Testis (tissue), 2 donors: ENCODE measurements at regions not wholly inside any gene's neighbourhood (a gene's known extent, or its start where the extent isn't known, plus 50 kb on each side); places are given as distances from the start of the nearest gene placed in this dataset.

Experiments used
- DNase-seq: peaks from one replicate; pipeline ENCODE4 v3.0.0-alpha.2; 2019
- H3K27ac ChIP-seq, 2 donors: fragments of 200-600 bp; sonication (generic); one replicate each; pipeline ENCODE4 v1.5.1; 2019
- H3K27me3 ChIP-seq: fragments of 200-600 bp; sonication (generic); one replicate; pipeline ENCODE4 v1.5.1; 2019
- H3K36me3 ChIP-seq: fragments of 200-600 bp; sonication (generic); one replicate; pipeline ENCODE4 v1.5.1; 2017; ENCODE audit warnings: low read depth; ENCODE audit errors: missing control alignments
- H3K4me1 ChIP-seq: fragments of 200-600 bp; sonication (generic); one replicate; pipeline ENCODE4 v1.5.1; 2019
- H3K4me3 ChIP-seq, 2 donors: fragments of 200-600 bp; sonication (generic); one replicate each; pipeline ENCODE4 v1.5.1; 2017 to 2019
- H3K9me3 ChIP-seq: fragments of 200-600 bp; sonication (generic); one replicate; pipeline ENCODE4 v1.5.1; 2017
- POLR2A ChIP-seq: fragments of 450-650 bp; IDR thresholded peaks from one replicate; pipeline ENCODE4 v1.6.1; 2017; ENCODE audit warnings: antibody characterized with exemption, mild to moderate bottlenecking, moderate library complexity
- WGBS, 2 donors: methylation state at CpG; one replicate each; pipeline ENCODE4 v1.1.5; 2018; 5-methylcytosine and 5-hydroxymethylcytosine counted together
- intact Hi-C: fragments of 100-400 bp; cut with DNase I; formaldehyde crosslinking; loops from one replicate; pipeline ENCODE4 v1.15.1; 2023; ENCODE audit warnings: low total_unique reads
- TF ChIP-seq, protein P1 (sequence below), 3 experiments: fragments of 450-650 bp in 2 of 3; fragments of 200-600 bp in 1 of 3; sonication (generic) in 1 of 3; IDR thresholded peaks; one replicate each; pipeline ENCODE4 v1.5.1; 2016 to 2019; ENCODE audit warnings: antibody characterized with exemption in 3 of 3, mild to moderate bottlenecking in 2 of 3, moderate library complexity in 1 of 3

DNA sequence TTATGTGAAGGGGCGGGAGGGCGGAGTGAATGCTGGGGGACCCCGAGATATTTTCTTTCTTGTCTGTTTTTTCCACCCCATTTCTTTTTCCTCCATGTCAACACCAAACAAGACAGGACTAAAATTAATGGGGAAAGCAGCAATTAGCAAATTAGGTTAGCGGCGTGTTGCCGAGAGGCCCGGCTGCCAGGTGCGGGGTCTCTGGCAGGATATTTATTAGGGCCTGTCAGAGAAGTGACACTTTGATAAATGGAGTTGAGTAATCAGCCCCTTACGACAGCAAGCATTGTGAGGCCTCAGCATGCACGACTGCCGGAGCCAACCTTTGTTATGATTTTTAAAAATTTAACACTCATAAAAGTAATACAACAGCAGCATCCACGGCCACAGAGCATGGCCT lies 193.8 kb downstream of the DHX35 start:
- Histone ChIP-seq H3K4me1 (no peaks in the 10 kb centered on the region), H3K4me3 (no peak overlapping the region), H3K9me3 (no peaks in the 10 kb centered on the region), H3K36me3 (no peaks in the 10 kb centered on the region), H3K27me3 (no peaks in the 10 kb centered on the region), H3K27ac (no peak overlapping the region)
- DNase-seq, result no peak
- WGBS, 2 donors, result 49 to 55% methylated on average over 12 of the region's 12 CpGs
- intact Hi-C loops, result no loop called here
- TF ChIP-seq POLR2A, result no peak
- TF ChIP-seq, protein P1, sequence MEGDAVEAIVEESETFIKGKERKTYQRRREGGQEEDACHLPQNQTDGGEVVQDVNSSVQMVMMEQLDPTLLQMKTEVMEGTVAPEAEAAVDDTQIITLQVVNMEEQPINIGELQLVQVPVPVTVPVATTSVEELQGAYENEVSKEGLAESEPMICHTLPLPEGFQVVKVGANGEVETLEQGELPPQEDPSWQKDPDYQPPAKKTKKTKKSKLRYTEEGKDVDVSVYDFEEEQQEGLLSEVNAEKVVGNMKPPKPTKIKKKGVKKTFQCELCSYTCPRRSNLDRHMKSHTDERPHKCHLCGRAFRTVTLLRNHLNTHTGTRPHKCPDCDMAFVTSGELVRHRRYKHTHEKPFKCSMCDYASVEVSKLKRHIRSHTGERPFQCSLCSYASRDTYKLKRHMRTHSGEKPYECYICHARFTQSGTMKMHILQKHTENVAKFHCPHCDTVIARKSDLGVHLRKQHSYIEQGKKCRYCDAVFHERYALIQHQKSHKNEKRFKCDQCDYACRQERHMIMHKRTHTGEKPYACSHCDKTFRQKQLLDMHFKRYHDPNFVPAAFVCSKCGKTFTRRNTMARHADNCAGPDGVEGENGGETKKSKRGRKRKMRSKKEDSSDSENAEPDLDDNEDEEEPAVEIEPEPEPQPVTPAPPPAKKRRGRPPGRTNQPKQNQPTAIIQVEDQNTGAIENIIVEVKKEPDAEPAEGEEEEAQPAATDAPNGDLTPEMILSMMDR (IDR thresholded peaks at IDR 0.05), result no peak

DNA sequence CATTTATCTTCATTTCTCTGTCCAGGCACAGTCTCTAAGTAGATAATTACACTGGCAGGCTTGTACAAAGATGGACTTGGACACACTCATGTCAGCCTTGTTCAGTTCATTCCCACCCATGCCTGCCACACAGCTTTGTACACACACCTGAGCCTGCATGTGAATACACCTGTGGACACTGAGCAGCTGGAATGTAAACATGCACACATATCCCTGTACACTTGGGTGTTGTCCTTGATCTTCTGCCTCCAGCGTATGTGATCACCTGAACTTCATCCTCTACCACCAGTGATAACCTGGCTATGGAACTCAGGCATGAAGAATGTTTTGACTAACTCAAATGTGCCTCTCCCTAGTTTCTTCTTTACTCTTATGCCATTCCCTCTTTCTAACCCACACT lies 190.6 kb downstream of the DHX35 start:
- Histone ChIP-seq H3K4me3 (no peak overlapping the region), H3K4me1 (no peaks in the 10 kb centered on the region), H3K9me3 (no peaks in the 10 kb centered on the region), H3K36me3 (no peaks in the 10 kb centered on the region), H3K27ac (no peak overlapping the region), H3K27me3 (no peaks in the 10 kb centered on the region)
- TF ChIP-seq POLR2A, result no peak
- TF ChIP-seq, protein P1 (IDR thresholded peaks at IDR 0.05), result no peak
- intact Hi-C loops, result no loop called here
- 92 to 96% methylated on average over 1 of the region's 1 CpG for WGBS, 2 donors
- DNase-seq, result no peak

DNA sequence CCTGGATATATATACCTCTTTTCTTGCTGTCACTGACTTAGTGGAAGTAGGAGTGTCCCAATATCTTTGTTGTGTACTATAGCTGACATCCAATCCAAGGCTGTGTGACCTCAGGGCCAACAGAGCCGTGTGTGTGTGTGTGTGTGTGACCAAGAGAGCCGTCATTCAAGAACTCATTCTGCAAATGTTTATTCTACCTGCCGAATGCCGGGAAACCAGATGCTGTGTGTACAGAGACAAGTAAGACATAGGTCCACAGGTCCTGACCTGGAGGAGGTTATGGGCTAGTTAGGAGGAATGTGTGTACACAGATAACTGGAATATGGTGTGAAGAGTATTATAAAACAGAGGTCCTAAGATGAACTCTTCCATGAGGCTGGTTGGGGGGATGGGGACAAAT lies 190.0 kb downstream of the DHX35 start:
- Histone ChIP-seq H3K4me3 (no peak overlapping the region), H3K27me3 (no peaks in the 10 kb centered on the region), H3K9me3 (no peaks in the 10 kb centered on the region), H3K27ac (no peak overlapping the region), H3K4me1 (no peaks in the 10 kb centered on the region), H3K36me3 (no peaks in the 10 kb centered on the region)
- intact Hi-C loops, result no loop called here
- no peak for TF ChIP-seq POLR2A
- TF ChIP-seq, protein P1 (IDR thresholded peaks at IDR 0.05), result no peak
- DNase-seq, result no peak
- WGBS, 2 donors, result 52 to 56% methylated on average over 3 to 4 of the region's 4 CpGs

DNA sequence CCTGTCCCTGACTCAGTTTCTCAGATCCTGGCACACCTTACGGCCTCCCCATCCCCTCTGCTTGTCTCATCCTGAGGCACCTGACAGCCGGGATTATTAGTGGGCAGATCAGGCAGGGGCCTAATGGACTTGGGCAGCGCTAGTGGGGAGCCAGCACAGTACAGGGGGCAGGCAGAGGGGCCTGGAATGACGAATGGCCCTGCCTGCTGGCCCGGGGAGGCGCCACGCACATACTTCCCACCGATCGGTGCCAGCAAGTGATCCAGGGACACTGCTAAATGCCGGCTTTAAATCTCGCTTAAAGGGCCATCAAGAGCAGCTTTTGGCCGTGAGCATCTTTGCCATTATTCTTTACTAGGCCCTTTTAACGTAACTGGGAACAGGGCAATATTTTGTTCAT lies 188.4 kb downstream of the DHX35 start:
- Histone ChIP-seq H3K4me3 (no peak overlapping the region), H3K4me1 (no peaks in the 10 kb centered on the region), H3K36me3 (no peaks in the 10 kb centered on the region), H3K27me3 (no peaks in the 10 kb centered on the region), H3K27ac (no peak overlapping the region), H3K9me3 (no peaks in the 10 kb centered on the region)
- DNase-seq, result no peak
- TF ChIP-seq, protein P1 (IDR thresholded peaks at IDR 0.05), result no peak
- TF ChIP-seq POLR2A, result no peak
- intact Hi-C loops, result no loop called here
- WGBS, 2 donors, result 74 to 83% methylated on average over 6 to 13 of the region's 13 CpGs

DNA sequence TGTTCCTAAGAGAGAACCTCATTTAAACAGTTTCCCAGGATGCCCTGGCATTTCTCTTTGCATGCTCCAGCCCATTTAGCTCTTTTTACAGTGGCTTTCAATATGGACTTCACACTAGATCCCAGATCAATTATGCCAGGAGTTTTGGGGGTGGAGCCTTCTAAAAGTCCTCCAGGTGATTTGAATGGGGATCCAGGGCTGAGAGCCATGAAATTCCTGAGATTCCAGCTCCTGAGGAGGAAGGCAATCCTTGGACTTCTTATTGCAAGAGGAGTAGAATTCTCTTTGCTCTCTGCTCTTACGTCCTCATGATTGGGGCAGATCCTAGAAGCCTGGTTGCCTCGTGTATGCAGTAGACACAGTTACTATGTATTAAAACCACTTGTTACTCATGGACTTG lies 184.2 kb downstream of the DHX35 start:
- no peak for DNase-seq
- Histone ChIP-seq H3K36me3 (no peaks in the 10 kb centered on the region), H3K27ac (no peak overlapping the region), H3K27me3 (no peaks in the 10 kb centered on the region), H3K4me1 (no peaks in the 10 kb centered on the region), H3K9me3 (no peaks in the 10 kb centered on the region), H3K4me3 (no peak overlapping the region)
- intact Hi-C loops, result no loop called here
- TF ChIP-seq, protein P1 (IDR thresholded peaks at IDR 0.05), result no peak
- no peak for TF ChIP-seq POLR2A
- 58 to 62% methylated on average over 2 of the region's 2 CpGs for WGBS, 2 donors
